HCT116 (cell line): ENCODE measurements at regions not wholly inside any gene's neighbourhood (a gene's known extent, or its start where the extent isn't known, plus 50 kb on each side); places are given as distances from the start of the nearest gene placed in this dataset.

ENCODE experiments used
- CEBPB ChIP-seq: IDR thresholded peaks from 2 replicates; pipeline ENCODE4 v1.6.1; 2012; ENCODE audit warnings: low read depth
- ELF1 ChIP-seq: IDR thresholded peaks from 2 replicates; pipeline ENCODE4 v1.6.1; 2012; ENCODE audit warnings: low read depth, borderline replicate concordance
- EZH2 ChIP-seq: fragments of 200-600 bp; sonication (generic); IDR thresholded peaks from 2 replicates; pipeline ENCODE4 v1.6.1; 2017; ENCODE audit warnings: antibody characterized with exemption, mixed run types
- EZH2phosphoT487 ChIP-seq: fragments of 200-600 bp; IDR thresholded peaks from 2 replicates; pipeline ENCODE4 v1.6.1; 2018; ENCODE audit warnings: antibody characterized with exemption, borderline replicate concordance
- POLR2A ChIP-seq: IDR thresholded peaks from 2 replicates; pipeline ENCODE4 v1.7.0; 2011; ENCODE audit warnings: borderline replicate concordance; ENCODE audit not compliant: insufficient read depth, insufficient read length; ENCODE audit errors: extremely low read depth
- POLR2AphosphoS5 ChIP-seq: IDR thresholded peaks from 2 replicates; pipeline ENCODE4 v1.6.1; 2011; ENCODE audit warnings: mild to moderate bottlenecking, low read depth, low read length, moderate library complexity
- RAD21 ChIP-seq: IDR thresholded peaks from 2 replicates; pipeline ENCODE4 v1.6.1; 2012; ENCODE audit warnings: low read depth, mild to moderate bottlenecking
- SIN3A ChIP-seq: IDR thresholded peaks from 2 replicates; pipeline ENCODE4 v1.6.1; 2012; ENCODE audit warnings: low read depth
- SRF ChIP-seq: IDR thresholded peaks from 2 replicates; pipeline ENCODE4 v1.6.1; 2012; ENCODE audit warnings: low read depth
- TF ChIP-seq, protein P1 (sequence below), 3 experiments: fragments of 200-600 bp in 1 of 3; sonication (generic) in 1 of 3; IDR thresholded peaks in 2 of 3; conservative IDR thresholded peaks in 1 of 3; 2 replicates each; pipeline ENCODE4 v1.5.1; 2012 to 2017; ENCODE audit warnings: low read depth in 2 of 3, low read length in 2 of 3, antibody characterized with exemption in 1 of 3, borderline replicate concordance in 1 of 3, control low read depth in 1 of 3, mild to moderate bottlenecking in 1 of 3, mixed read lengths in 1 of 3, mixed run types in 1 of 3, moderate library complexity in 1 of 3; ENCODE audit not compliant: insufficient read depth in 1 of 3

DNA sequence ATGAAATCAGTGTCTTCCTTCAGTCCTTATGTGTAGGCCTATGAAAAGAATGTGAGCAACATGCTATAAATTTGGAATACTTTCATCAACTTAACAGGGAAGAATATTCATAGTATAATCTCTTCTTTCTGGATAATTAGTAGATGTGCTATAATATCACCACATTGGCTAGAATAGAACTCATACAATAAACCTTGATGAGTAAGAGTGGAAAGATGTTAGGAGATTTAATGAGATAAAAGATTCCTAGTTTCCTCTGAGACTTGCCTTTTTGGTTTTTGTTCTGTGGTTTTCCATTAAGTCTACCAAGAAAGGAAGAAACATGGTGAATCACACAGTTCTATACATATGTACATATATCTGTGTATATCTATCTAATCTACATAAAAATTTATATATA lies 301.8 kb upstream of the PRR16 start:
- no peak for TF ChIP-seq CEBPB
- TF ChIP-seq POLR2AphosphoS5: no peak
- no peak for TF ChIP-seq SIN3A
- TF ChIP-seq EZH2phosphoT487: no peak
- TF ChIP-seq EZH2: no peak
- TF ChIP-seq, protein P1, sequence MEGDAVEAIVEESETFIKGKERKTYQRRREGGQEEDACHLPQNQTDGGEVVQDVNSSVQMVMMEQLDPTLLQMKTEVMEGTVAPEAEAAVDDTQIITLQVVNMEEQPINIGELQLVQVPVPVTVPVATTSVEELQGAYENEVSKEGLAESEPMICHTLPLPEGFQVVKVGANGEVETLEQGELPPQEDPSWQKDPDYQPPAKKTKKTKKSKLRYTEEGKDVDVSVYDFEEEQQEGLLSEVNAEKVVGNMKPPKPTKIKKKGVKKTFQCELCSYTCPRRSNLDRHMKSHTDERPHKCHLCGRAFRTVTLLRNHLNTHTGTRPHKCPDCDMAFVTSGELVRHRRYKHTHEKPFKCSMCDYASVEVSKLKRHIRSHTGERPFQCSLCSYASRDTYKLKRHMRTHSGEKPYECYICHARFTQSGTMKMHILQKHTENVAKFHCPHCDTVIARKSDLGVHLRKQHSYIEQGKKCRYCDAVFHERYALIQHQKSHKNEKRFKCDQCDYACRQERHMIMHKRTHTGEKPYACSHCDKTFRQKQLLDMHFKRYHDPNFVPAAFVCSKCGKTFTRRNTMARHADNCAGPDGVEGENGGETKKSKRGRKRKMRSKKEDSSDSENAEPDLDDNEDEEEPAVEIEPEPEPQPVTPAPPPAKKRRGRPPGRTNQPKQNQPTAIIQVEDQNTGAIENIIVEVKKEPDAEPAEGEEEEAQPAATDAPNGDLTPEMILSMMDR (IDR thresholded peaks at IDR 0.05 in 2 of 3, conservative IDR thresholded peaks at IDR 0.05 in 1 of 3; ENCODE audit: borderline replicate concordance in 1 of 3, insufficient read depth in 1 of 3, low read depth in 2 of 3, low read length in 2 of 3): no peak
- no peak for TF ChIP-seq ELF1
- TF ChIP-seq RAD21: no peak
- no peak for TF ChIP-seq POLR2A
- no peak for TF ChIP-seq SRF
